Heart left ventricle (tissue), 13 donors: ENCODE measurements at regions not wholly inside any gene's neighbourhood (a gene's known extent, or its start where the extent isn't known, plus 50 kb on each side); places are given as distances from the start of the nearest gene placed in this dataset.

Experiments
- CTCF ChIP-seq, 12 donors: fragments of 200-600 bp; sonication (generic) in 4 of 12; IDR thresholded peaks; one replicate each; pipeline versions ENCODE4 v1.5.0 to v1.8.0; 2018 to 2022; ENCODE audit warnings: antibody characterized with exemption in 12 of 12, mild to moderate bottlenecking in 5 of 12
- POLR2A ChIP-seq, 2 donors: fragments of 450-650 bp; IDR thresholded peaks; one replicate each; pipeline ENCODE4 v1.6.1; 2017; ENCODE audit warnings: antibody characterized with exemption in 2 of 2, mild to moderate bottlenecking in 2 of 2, moderate library complexity in 2 of 2
- donor health status: ischemic (EF 13 %, LVEDD 7.1; RV severe dilation, severe dysfunction).
- donor health status: DM: no; HTN: yes; CAD: no.
- donor health status: DM: no; HTN: no; CAD: no.
- donor health status: ischemic (EF 25% LVEDD 6.9; RV normal size, moderate dysfunction).
- donor health status: ischemic (EF 25% LVEDD 5.7; RV mildly dilated, moderate dysfunction).
- donor health status: ischemic (EF 35%, LVEDD 5.7; RV mildly dilated, moderate dysfunction).
- donor health status: nonischemic (EF 11% LVEDD 7.7; RV severe dilation, severe dysfunction).
- donor health status: DM: yes; HTN: yes; CAD: no.
- donor health status: PGD.
- donor health status: ischemic (EF 29% LVEDD 5.4; RV normal size, mild dysfunction).
- donor health status: nonischemic (EF 23%, LVEDD 6.1; RV moderate dilation, normal function).

GRCh38 chr6:147106759-147107401, 97.3 kb upstream of the STXBP5 start:
- TF ChIP-seq CTCF (IDR thresholded peaks at IDR 0.05) (no peak), POLR2A (IDR thresholded peaks at IDR 0.05) (no peak)
